H1 (cell line): ENCODE measurements at regions not wholly inside any gene's neighbourhood (a gene's known extent, or its start where the extent isn't known, plus 50 kb on each side); places are given as distances from the start of the nearest gene placed in this dataset.

Experiments used
- ASH2L ChIP-seq: fragments of 200-600, 300-600 bp; sonication (generic); IDR thresholded peaks from one replicate; pipeline ENCODE4 v1.7.1; 2017; ENCODE audit warnings: low read length
- CHD1 ChIP-seq: IDR thresholded peaks from 2 replicates; pipeline ENCODE4 v1.6.1; 2012; ENCODE audit warnings: low read depth, low read length, improper control_type of control experiment
- JUND ChIP-seq: IDR thresholded peaks from 2 replicates; pipeline ENCODE4 v1.6.1; 2011; ENCODE audit warnings: mild to moderate bottlenecking, improper control_type of control experiment, low read length
- SP2 ChIP-seq: IDR thresholded peaks from 2 replicates; pipeline ENCODE4 v1.6.1; 2012; ENCODE audit warnings: mild to moderate bottlenecking, low read length, inconsistent platforms
- YY1 ChIP-seq: IDR thresholded peaks from 2 replicates; pipeline ENCODE4 v1.6.1; 2011; ENCODE audit warnings: low read depth, mild to moderate bottlenecking, low read length
- TF ChIP-seq, protein P1 (sequence below): fragments of 300-600 bp; sonication (generic); IDR thresholded peaks from 2 replicates; pipeline ENCODE4 v1.7.1; 2012; ENCODE audit warnings: low read length, moderate library complexity, mild to moderate bottlenecking, inconsistent platforms; ENCODE audit not compliant: insufficient replicate concordance
- TF ChIP-seq, protein P2 (sequence below): IDR thresholded peaks from 2 replicates; pipeline ENCODE4 v1.6.1; 2012; ENCODE audit warnings: low read length, inconsistent platforms
- TF ChIP-seq, protein P3 (sequence below): IDR thresholded peaks from 2 replicates; pipeline ENCODE4 v1.6.1; 2012; ENCODE audit warnings: inconsistent platforms
- TF ChIP-seq, protein P4 (sequence below): IDR thresholded peaks from 2 replicates; pipeline ENCODE4 v1.6.1; 2011; ENCODE audit warnings: low read depth, mild to moderate bottlenecking, low read length; ENCODE audit not compliant: insufficient read depth

DNA sequence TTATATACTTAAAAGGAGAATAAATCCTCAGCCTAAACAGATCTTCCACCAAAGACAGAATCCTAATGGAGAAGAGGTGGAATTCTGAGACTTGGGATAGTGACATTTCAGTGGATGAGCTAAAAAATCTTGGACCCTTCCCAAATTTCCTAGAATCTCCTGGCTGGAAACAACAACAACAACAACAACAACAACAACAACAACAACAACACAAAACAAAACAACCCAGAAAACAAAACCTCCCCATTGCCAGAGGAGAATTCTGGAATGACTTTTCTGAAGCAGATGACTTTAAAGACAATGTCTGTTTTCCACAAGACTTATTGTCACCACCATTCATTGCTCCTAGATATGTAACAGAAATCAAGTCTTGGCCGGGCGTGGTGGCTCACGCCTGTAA is 322.1 kb downstream of the ARL4A start (continued):
- TF ChIP-seq, protein P1, sequence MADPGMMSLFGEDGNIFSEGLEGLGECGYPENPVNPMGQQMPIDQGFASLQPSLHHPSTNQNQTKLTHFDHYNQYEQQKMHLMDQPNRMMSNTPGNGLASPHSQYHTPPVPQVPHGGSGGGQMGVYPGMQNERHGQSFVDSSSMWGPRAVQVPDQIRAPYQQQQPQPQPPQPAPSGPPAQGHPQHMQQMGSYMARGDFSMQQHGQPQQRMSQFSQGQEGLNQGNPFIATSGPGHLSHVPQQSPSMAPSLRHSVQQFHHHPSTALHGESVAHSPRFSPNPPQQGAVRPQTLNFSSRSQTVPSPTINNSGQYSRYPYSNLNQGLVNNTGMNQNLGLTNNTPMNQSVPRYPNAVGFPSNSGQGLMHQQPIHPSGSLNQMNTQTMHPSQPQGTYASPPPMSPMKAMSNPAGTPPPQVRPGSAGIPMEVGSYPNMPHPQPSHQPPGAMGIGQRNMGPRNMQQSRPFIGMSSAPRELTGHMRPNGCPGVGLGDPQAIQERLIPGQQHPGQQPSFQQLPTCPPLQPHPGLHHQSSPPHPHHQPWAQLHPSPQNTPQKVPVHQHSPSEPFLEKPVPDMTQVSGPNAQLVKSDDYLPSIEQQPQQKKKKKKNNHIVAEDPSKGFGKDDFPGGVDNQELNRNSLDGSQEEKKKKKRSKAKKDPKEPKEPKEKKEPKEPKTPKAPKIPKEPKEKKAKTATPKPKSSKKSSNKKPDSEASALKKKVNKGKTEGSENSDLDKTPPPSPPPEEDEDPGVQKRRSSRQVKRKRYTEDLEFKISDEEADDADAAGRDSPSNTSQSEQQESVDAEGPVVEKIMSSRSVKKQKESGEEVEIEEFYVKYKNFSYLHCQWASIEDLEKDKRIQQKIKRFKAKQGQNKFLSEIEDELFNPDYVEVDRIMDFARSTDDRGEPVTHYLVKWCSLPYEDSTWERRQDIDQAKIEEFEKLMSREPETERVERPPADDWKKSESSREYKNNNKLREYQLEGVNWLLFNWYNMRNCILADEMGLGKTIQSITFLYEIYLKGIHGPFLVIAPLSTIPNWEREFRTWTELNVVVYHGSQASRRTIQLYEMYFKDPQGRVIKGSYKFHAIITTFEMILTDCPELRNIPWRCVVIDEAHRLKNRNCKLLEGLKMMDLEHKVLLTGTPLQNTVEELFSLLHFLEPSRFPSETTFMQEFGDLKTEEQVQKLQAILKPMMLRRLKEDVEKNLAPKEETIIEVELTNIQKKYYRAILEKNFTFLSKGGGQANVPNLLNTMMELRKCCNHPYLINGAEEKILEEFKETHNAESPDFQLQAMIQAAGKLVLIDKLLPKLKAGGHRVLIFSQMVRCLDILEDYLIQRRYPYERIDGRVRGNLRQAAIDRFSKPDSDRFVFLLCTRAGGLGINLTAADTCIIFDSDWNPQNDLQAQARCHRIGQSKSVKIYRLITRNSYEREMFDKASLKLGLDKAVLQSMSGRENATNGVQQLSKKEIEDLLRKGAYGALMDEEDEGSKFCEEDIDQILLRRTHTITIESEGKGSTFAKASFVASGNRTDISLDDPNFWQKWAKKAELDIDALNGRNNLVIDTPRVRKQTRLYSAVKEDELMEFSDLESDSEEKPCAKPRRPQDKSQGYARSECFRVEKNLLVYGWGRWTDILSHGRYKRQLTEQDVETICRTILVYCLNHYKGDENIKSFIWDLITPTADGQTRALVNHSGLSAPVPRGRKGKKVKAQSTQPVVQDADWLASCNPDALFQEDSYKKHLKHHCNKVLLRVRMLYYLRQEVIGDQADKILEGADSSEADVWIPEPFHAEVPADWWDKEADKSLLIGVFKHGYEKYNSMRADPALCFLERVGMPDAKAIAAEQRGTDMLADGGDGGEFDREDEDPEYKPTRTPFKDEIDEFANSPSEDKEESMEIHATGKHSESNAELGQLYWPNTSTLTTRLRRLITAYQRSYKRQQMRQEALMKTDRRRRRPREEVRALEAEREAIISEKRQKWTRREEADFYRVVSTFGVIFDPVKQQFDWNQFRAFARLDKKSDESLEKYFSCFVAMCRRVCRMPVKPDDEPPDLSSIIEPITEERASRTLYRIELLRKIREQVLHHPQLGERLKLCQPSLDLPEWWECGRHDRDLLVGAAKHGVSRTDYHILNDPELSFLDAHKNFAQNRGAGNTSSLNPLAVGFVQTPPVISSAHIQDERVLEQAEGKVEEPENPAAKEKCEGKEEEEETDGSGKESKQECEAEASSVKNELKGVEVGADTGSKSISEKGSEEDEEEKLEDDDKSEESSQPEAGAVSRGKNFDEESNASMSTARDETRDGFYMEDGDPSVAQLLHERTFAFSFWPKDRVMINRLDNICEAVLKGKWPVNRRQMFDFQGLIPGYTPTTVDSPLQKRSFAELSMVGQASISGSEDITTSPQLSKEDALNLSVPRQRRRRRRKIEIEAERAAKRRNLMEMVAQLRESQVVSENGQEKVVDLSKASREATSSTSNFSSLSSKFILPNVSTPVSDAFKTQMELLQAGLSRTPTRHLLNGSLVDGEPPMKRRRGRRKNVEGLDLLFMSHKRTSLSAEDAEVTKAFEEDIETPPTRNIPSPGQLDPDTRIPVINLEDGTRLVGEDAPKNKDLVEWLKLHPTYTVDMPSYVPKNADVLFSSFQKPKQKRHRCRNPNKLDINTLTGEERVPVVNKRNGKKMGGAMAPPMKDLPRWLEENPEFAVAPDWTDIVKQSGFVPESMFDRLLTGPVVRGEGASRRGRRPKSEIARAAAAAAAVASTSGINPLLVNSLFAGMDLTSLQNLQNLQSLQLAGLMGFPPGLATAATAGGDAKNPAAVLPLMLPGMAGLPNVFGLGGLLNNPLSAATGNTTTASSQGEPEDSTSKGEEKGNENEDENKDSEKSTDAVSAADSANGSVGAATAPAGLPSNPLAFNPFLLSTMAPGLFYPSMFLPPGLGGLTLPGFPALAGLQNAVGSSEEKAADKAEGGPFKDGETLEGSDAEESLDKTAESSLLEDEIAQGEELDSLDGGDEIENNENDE, result no peak
- TF ChIP-seq, protein P2, sequence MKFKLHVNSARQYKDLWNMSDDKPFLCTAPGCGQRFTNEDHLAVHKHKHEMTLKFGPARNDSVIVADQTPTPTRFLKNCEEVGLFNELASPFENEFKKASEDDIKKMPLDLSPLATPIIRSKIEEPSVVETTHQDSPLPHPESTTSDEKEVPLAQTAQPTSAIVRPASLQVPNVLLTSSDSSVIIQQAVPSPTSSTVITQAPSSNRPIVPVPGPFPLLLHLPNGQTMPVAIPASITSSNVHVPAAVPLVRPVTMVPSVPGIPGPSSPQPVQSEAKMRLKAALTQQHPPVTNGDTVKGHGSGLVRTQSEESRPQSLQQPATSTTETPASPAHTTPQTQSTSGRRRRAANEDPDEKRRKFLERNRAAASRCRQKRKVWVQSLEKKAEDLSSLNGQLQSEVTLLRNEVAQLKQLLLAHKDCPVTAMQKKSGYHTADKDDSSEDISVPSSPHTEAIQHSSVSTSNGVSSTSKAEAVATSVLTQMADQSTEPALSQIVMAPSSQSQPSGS, result no peak
- TF ChIP-seq ASH2L (no peak), SP2 (no peak), JUND (no peak), YY1 (no peak), CHD1 (no peak)
- TF ChIP-seq, protein P3, sequence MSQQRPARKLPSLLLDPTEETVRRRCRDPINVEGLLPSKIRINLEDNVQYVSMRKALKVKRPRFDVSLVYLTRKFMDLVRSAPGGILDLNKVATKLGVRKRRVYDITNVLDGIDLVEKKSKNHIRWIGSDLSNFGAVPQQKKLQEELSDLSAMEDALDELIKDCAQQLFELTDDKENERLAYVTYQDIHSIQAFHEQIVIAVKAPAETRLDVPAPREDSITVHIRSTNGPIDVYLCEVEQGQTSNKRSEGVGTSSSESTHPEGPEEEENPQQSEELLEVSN, result no peak
- TF ChIP-seq, protein P4, sequence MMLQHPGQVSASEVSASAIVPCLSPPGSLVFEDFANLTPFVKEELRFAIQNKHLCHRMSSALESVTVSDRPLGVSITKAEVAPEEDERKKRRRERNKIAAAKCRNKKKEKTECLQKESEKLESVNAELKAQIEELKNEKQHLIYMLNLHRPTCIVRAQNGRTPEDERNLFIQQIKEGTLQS, result no peak
